ENCODE measurements at regions not wholly inside any gene's neighbourhood (a gene's known extent, or its start where the extent isn't known, plus 50 kb on each side); places are given as distances from the start of the nearest gene placed in this dataset.

DNA sequence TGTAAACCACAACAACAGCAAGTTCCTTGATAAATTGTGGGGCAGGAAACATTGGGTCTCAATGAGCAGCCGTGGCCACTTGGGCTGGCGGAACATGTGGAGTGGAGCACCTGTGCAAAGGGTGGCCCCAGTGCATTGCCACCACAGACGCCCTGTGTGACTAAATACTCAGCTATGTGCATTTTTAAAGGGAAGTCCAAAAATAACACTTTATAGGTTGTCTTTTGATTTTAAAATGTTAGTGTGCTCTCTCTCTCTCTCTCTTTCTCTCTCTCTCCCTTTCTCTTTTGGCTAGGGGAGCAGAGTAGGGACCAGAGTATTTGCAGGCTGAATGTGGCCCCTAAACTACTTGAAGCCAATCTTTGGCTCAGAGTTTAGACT, 236.3 kb downstream of the BCAS1 start:
- no peak overlapping the region for H3K4me3 ChIP-seq (ENCODE audit: low read depth, low read length)

DNA sequence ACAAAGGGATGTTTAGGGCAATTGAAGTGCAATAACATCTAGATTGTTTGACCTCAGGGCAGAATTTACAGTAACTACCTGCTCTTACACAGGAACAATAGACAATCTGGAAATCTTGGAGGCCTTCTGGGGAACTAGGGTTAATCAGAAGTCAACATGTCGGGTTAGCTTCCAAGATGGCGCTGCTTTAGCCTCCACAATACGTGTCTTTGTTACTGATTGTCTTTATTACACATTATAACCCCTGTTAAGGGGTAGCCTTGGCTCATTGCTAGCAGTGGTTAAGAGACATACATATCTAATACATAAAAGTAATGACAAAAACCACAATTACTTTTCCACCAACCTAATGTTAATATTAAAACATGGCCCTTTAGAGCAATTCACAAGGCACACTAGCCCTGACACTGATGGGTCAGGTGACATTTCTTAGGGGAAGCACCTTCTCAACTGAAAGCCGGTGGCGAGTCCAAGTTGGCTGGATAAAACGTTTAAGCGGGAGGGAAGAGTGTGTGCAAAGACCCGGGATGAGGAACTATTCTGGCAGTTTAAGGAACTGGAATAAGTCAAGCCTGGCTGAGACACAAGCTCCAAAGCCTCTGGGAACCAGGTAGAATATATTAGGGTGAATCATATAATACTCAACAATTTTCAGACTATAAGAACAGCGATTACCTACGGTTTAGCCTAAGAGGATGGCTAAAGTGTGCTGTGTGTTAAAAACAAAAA, 236.9 kb downstream of the BCAS1 start:
- DNase-seq (ENCODE audit: low read depth) = no peak
- in situ Hi-C loops (cut with HindIII; ENCODE audit: low sequenced_read_pairs) = no loop called here
- no peak overlapping the region for H3K4me3 ChIP-seq (ENCODE audit: low read depth, low read length)
- TF ChIP-seq, protein P1, sequence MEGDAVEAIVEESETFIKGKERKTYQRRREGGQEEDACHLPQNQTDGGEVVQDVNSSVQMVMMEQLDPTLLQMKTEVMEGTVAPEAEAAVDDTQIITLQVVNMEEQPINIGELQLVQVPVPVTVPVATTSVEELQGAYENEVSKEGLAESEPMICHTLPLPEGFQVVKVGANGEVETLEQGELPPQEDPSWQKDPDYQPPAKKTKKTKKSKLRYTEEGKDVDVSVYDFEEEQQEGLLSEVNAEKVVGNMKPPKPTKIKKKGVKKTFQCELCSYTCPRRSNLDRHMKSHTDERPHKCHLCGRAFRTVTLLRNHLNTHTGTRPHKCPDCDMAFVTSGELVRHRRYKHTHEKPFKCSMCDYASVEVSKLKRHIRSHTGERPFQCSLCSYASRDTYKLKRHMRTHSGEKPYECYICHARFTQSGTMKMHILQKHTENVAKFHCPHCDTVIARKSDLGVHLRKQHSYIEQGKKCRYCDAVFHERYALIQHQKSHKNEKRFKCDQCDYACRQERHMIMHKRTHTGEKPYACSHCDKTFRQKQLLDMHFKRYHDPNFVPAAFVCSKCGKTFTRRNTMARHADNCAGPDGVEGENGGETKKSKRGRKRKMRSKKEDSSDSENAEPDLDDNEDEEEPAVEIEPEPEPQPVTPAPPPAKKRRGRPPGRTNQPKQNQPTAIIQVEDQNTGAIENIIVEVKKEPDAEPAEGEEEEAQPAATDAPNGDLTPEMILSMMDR (IDR thresholded peaks at IDR 0.05; ENCODE audit: low read depth, low read length, missing control alignments) = no peak

More for the DNA sequence above, 236.3 kb downstream of the BCAS1 start:
- in situ Hi-C loops (cut with HindIII; ENCODE audit: low sequenced_read_pairs) = no loop called here
- no peak for DNase-seq (ENCODE audit: low read depth)
- TF ChIP-seq, protein P1 (IDR thresholded peaks at IDR 0.05; ENCODE audit: low read depth, low read length, missing control alignments) = no peak

DNA sequence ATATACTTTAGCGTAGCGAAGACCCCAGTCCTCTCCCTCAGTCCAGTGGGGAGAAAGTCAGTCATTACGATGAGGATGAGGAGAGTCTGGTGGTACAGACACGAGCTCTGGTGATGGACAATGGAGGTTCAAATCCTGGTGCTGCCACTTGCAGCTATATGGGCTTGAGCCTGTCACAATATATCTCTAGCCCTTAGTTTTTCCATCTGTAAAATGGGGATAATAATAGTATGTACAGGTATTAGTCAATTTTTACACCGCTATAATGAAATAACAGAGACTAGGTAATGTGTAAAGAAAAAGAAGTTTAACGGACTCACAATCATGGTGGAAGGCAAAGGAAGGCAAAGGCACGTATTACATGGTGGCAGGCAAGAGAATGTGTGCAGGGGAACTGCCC, 237.9 kb downstream of the BCAS1 start:
- no peak overlapping the region for H3K4me3 ChIP-seq (ENCODE audit: low read depth, low read length)
- no peak for DNase-seq (ENCODE audit: low read depth)
- TF ChIP-seq, protein P1 (IDR thresholded peaks at IDR 0.05; ENCODE audit: low read depth, low read length, missing control alignments) = no peak
- in situ Hi-C loops (cut with HindIII; ENCODE audit: low sequenced_read_pairs) = no loop called here

DNA sequence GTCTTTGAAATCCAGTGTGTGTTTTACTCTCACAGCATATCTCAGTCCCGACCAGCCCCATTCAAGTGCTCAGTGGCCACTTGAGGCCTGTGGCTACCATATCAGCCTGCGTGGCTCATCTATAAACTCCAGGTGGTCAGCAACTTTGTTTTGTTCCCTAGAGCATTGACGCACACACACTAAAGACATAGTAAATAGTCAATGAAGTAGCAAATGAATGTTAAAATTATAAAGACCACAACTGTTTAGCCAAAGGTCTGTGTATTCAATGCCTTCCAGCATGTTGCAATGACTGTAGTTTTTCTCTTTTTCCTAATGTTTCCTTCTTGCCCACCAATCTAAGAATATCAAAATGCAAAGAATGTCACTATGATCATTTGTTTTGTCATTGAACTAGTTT, 238.2 kb upstream of the ZNF217 start:
- TF ChIP-seq, protein P1 (IDR thresholded peaks at IDR 0.05; ENCODE audit: low read depth, low read length, missing control alignments) = no peak
- no peak for DNase-seq (ENCODE audit: low read depth)
- in situ Hi-C loops (cut with HindIII; ENCODE audit: low sequenced_read_pairs) = no loop called here
- H3K4me3 ChIP-seq (ENCODE audit: low read depth, low read length) = no peak overlapping the region

DNA sequence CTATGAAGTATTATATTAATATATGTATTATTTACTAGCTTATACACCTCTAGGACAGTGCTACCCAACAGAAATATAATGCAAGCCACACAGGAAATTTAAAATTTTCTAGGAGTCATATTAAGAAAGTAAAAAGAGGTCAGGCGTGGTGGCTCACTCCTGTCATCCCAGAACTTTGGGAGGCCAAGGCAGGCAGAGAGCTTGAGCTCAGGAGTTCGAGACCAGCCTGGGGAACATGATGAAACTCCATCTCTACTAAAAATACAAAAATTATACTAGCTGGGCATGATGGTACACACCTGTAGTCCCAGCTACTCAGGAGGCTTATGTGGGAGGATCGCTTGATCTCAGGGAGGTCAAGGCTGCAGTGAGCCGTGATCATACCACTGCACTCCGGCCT, 237.6 kb upstream of the ZNF217 start:
- TF ChIP-seq, protein P1 (IDR thresholded peaks at IDR 0.05; ENCODE audit: low read depth, low read length, missing control alignments) = no peak
- no peak for DNase-seq (ENCODE audit: low read depth)

DNA sequence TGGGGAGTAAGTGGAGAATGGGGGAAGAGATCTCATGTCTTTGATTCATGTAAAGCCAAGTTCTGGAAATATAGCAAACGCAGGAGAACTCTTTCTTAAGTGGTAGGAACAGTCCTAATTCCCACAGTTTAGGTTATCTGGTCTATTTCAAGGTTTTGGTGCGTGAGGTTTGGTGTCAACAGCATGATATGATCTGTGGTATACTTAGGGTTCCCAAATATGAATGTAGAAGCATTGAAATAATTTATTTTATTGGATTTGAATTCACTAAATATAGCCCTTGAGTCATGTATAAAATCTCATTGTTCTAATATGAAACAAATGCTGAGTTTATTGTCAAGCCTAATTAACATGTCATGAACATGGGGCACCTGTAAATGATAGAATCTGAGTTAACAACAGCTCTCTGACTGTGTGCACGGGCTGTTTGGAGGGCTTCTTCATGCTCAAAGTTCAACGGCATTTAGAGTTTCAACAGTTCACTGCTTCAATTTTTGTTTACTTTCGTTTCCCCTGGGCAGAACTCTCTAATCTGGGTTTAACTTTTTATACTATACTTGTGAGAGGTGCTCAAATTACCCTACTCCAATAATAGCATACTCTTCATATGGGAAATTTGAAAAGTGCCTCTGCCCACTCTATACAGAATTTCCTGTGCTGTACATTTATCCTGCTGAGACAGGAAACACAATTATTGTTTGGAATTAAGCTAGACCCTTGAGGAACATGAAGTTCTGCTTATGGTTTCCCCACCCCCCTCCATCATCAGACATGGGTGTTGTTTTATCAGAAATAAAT, 236.3 kb upstream of the ZNF217 start:
- in situ Hi-C loops (cut with HindIII; ENCODE audit: low sequenced_read_pairs) = no loop called here
- TF ChIP-seq, protein P1 (IDR thresholded peaks at IDR 0.05; ENCODE audit: low read depth, low read length, missing control alignments) = no peak
- no peak overlapping the region for H3K4me3 ChIP-seq (ENCODE audit: low read depth, low read length)
- DNase-seq (ENCODE audit: low read depth) = no peak

More for the DNA sequence above, 237.6 kb upstream of the ZNF217 start:
- no peak overlapping the region for H3K4me3 ChIP-seq (ENCODE audit: low read depth, low read length)
- in situ Hi-C loops (cut with HindIII; ENCODE audit: low sequenced_read_pairs) = no loop called here

All from astrocyte of the cerebellum (primary cell).